Hepatocyte (in vitro differentiated cells): ENCODE measurements at regions not wholly inside any gene's neighbourhood (a gene's known extent, or its start where the extent isn't known, plus 50 kb on each side); places are given as distances from the start of the nearest gene placed in this dataset.

Experiments used
- EZH2 ChIP-seq: fragments of 200-600 bp; sonication (generic); IDR thresholded peaks from 2 replicates; pipeline ENCODE4 v1.6.1; 2016; ENCODE audit warnings: antibody characterized with exemption, mild to moderate bottlenecking, borderline replicate concordance
- EZH2phosphoT487 ChIP-seq: fragments of 200-600 bp; sonication (generic); IDR thresholded peaks from one replicate; pipeline ENCODE4 v1.6.1; 2018; ENCODE audit warnings: antibody characterized with exemption, mild to moderate bottlenecking, low read depth, moderate library complexity; ENCODE audit not compliant: unreplicated experiment, severe bottlenecking
- TF ChIP-seq, protein P1 (sequence below): fragments of 200-600 bp; sonication (generic); IDR thresholded peaks from 2 replicates; pipeline ENCODE4 v1.5.1; 2016; ENCODE audit warnings: antibody characterized with exemption, mild to moderate bottlenecking; ENCODE audit not compliant: poor library complexity

DNA sequence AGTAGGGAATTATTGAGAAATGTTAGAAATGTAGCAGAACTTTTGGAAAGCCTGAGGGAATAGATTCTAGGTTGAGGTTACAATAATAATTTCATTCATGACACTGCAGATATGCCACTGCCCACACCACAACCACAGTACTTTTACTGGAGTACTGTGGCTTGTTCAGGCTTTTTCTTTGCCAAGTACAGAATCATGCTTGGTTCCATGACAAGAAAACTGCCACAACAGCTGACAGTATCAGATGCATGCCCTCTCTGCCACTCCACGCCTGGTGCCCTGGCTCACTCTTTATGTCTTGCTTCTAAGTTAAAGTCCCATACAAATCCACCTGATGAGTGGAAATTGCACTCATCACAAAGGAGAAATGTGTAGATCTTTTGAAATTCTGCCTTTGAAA lies 398.6 kb downstream of the ZIC1 start:
- TF ChIP-seq EZH2phosphoT487 (no peak), EZH2 (no peak)
- TF ChIP-seq, protein P1, sequence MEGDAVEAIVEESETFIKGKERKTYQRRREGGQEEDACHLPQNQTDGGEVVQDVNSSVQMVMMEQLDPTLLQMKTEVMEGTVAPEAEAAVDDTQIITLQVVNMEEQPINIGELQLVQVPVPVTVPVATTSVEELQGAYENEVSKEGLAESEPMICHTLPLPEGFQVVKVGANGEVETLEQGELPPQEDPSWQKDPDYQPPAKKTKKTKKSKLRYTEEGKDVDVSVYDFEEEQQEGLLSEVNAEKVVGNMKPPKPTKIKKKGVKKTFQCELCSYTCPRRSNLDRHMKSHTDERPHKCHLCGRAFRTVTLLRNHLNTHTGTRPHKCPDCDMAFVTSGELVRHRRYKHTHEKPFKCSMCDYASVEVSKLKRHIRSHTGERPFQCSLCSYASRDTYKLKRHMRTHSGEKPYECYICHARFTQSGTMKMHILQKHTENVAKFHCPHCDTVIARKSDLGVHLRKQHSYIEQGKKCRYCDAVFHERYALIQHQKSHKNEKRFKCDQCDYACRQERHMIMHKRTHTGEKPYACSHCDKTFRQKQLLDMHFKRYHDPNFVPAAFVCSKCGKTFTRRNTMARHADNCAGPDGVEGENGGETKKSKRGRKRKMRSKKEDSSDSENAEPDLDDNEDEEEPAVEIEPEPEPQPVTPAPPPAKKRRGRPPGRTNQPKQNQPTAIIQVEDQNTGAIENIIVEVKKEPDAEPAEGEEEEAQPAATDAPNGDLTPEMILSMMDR: no peak
